ENCODE measurements at regions not wholly inside any gene's neighbourhood (a gene's known extent, or its start where the extent isn't known, plus 50 kb on each side); places are given as distances from the start of the nearest gene placed in this dataset.

DNA sequence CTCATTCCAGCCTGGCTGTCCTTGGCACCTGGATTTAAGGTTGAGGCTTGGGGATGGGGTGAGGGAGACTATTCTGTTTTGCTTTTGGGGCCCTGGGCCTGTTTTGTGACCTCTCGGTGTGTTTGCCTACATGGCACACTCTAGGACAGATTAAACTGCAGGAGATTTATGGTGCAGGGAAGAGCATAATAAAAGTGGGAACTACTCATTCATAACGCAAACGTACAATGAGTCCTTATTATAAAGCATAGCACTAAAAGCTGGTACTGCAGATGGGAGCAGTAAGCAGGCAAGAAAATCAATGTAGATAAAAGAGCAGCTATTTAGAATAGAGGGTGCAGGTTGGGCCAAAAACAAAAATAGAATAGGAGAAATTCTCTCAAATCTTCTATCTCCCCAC, 238.4 kb downstream of the ACTR3 start:
- TF ChIP-seq CTCF (IDR thresholded peaks at IDR 0.05; ENCODE audit: low read depth, low read length) (no peak), EZH2phosphoT487 (IDR thresholded peaks at IDR 0.05; ENCODE audit: low read depth) (no peak)

Measured in OCI-LY3 (cell line).